ENCODE measurements at regions not wholly inside any gene's neighbourhood (a gene's known extent, or its start where the extent isn't known, plus 50 kb on each side); places are given as distances from the start of the nearest gene placed in this dataset.

- Histone ChIP-seq H3K4me1 (no peaks in the 10 kb centered on the region), H3K27ac (no peak overlapping the region), H3K27me3 (no peaks in the 10 kb centered on the region), H3K9me3 (no peaks in the 10 kb centered on the region), H3K4me3 (no peak overlapping the region), H3K36me3 (no peaks in the 10 kb centered on the region)
- in situ Hi-C loops (cut with MboI; ENCODE audit: low sequenced_read_pairs in 4 of 4) (loop anchor here in 1 of 4 donors (25.0 kb wide), 1 partner anchor 108 kb away; no protein-coding TSS in a partner anchor), intact Hi-C loops (cut with DNase I; ENCODE audit: low total_unique reads) (no loop called here)
- ATAC-seq (no peak), DNase-seq (no peak)
- no peak for TF ChIP-seq POLR2A (IDR thresholded peaks at IDR 0.05)
Observed at GRCh38 chr9:17994695-17995425, 416.0 kb downstream of the SH3GL2 start.

- no peak for DNase-seq
- Histone ChIP-seq H3K27me3 (no peaks in the 10 kb centered on the region), H3K4me1 (no peaks in the 10 kb centered on the region), H3K4me3 (no peak overlapping the region), H3K9me3 (no peaks in the 10 kb centered on the region), H3K36me3 (no peaks in the 10 kb centered on the region), H3K27ac (no peak overlapping the region)
- intact Hi-C loops (cut with DNase I; ENCODE audit: low total_unique reads): no loop called here
- TF ChIP-seq POLR2A (IDR thresholded peaks at IDR 0.05): no peak
- TF ChIP-seq CTCF (IDR thresholded peaks at IDR 0.05 in 4 of 5, conservative IDR thresholded peaks at IDR 0.05 in 1 of 5): no peak
- in situ Hi-C loops (cut with MboI; ENCODE audit: low sequenced_read_pairs in 4 of 4): loop anchor here in 1 of 4 donors (25.0 kb wide), 1 partner anchor 109 kb away; no protein-coding TSS in a partner anchor
- no peak for ATAC-seq
Observed at GRCh38 chr9:17996728-17997127, 417.9 kb downstream of the SH3GL2 start.

- intact Hi-C loops (cut with DNase I; ENCODE audit: low total_unique reads): no loop called here
- Histone ChIP-seq H3K36me3 (no peaks in the 10 kb centered on the region), H3K4me3 (no peak overlapping the region), H3K27ac (no peak overlapping the region), H3K27me3 (no peaks in the 10 kb centered on the region), H3K9me3 (no peaks in the 10 kb centered on the region), H3K4me1 (no peaks in the 10 kb centered on the region)
- DNase-seq: no peak
- in situ Hi-C loops (cut with MboI; ENCODE audit: low sequenced_read_pairs in 4 of 4): loop anchor here in 1 of 4 donors (25.0 kb wide), 1 partner anchor 91 kb away; no protein-coding TSS in a partner anchor
- no peak for ATAC-seq
- TF ChIP-seq CTCF (IDR thresholded peaks at IDR 0.05 in 4 of 5, conservative IDR thresholded peaks at IDR 0.05 in 1 of 5) (no peak), POLR2A (IDR thresholded peaks at IDR 0.05) (no peak)
Observed at GRCh38 chr9:18002718-18003438, 424.0 kb downstream of the SH3GL2 start.

- ATAC-seq (no peak), DNase-seq (no peak)
- Histone ChIP-seq H3K9me3 (no peaks in the 10 kb centered on the region), H3K36me3 (no peaks in the 10 kb centered on the region), H3K27me3 (no peaks in the 10 kb centered on the region), H3K4me3 (no peak overlapping the region), H3K4me1 (no peaks in the 10 kb centered on the region), H3K27ac (no peak overlapping the region)
- intact Hi-C loops (cut with DNase I; ENCODE audit: low total_unique reads): no loop called here
- in situ Hi-C loops (cut with MboI; ENCODE audit: low sequenced_read_pairs in 4 of 4): loop anchor here in 1 of 4 donors (25.0 kb wide), 1 partner anchor 94 kb away; no protein-coding TSS in a partner anchor
- TF ChIP-seq POLR2A (IDR thresholded peaks at IDR 0.05) (no peak), CTCF (IDR thresholded peaks at IDR 0.05 in 4 of 5, conservative IDR thresholded peaks at IDR 0.05 in 1 of 5) (no peak)
Observed at GRCh38 chr9:18006591-18006990, 427.7 kb downstream of the SH3GL2 start.

GRCh38 chr9:18007621-18008020, 428.8 kb downstream of the SH3GL2 start:
- Histone ChIP-seq H3K27me3 (no peaks in the 10 kb centered on the region), H3K9me3 (no peaks in the 10 kb centered on the region), H3K36me3 (no peaks in the 10 kb centered on the region), H3K4me3 (no peak overlapping the region), H3K27ac (no peak overlapping the region), H3K4me1 (no peaks in the 10 kb centered on the region)
- in situ Hi-C loops (cut with MboI; ENCODE audit: low sequenced_read_pairs in 4 of 4) (loop anchor here in 1 of 4 donors (25.0 kb wide), 1 partner anchor 95 kb away; no protein-coding TSS in a partner anchor), intact Hi-C loops (cut with DNase I; ENCODE audit: low total_unique reads) (no loop called here)
- DNase-seq: no peak
- no peak for TF ChIP-seq POLR2A (IDR thresholded peaks at IDR 0.05)
- TF ChIP-seq CTCF (IDR thresholded peaks at IDR 0.05 in 4 of 5, conservative IDR thresholded peaks at IDR 0.05 in 1 of 5): no peak
- ATAC-seq: no peak
